ENCODE measurements at regions not wholly inside any gene's neighbourhood (a gene's known extent, or its start where the extent isn't known, plus 50 kb on each side); places are given as distances from the start of the nearest gene placed in this dataset.

- no peak for DNase-seq
- TF ChIP-seq, protein P1, sequence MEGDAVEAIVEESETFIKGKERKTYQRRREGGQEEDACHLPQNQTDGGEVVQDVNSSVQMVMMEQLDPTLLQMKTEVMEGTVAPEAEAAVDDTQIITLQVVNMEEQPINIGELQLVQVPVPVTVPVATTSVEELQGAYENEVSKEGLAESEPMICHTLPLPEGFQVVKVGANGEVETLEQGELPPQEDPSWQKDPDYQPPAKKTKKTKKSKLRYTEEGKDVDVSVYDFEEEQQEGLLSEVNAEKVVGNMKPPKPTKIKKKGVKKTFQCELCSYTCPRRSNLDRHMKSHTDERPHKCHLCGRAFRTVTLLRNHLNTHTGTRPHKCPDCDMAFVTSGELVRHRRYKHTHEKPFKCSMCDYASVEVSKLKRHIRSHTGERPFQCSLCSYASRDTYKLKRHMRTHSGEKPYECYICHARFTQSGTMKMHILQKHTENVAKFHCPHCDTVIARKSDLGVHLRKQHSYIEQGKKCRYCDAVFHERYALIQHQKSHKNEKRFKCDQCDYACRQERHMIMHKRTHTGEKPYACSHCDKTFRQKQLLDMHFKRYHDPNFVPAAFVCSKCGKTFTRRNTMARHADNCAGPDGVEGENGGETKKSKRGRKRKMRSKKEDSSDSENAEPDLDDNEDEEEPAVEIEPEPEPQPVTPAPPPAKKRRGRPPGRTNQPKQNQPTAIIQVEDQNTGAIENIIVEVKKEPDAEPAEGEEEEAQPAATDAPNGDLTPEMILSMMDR (IDR thresholded peaks at IDR 0.05) = no peak
- TF ChIP-seq POLR2A (IDR thresholded peaks at IDR 0.05) = no peak
- H3K4me3 ChIP-seq (replicated peaks in 1 of 3) = no peak overlapping the region
- intact Hi-C loops (cut with DNase I) = no loop called here
- no peaks in the 10 kb centered on the region for H3K27me3 ChIP-seq
- no peaks in the 10 kb centered on the region for H3K9me3 ChIP-seq
- H3K36me3 ChIP-seq = no peaks in the 10 kb centered on the region
- 88 to 90% methylated on average over 3 of the region's 3 CpGs for WGBS, 2 donors
- H3K27ac ChIP-seq = no peak overlapping the region
- no peaks in the 10 kb centered on the region for H3K4me1 ChIP-seq
These were observed 303.2 kb upstream of the LRFN5 start for GRCh38 chr14:41303506-41303905.

GRCh38 chr14:41302776-41303175, 303.9 kb upstream of the LRFN5 start:
- TF ChIP-seq, protein P1 (IDR thresholded peaks at IDR 0.05) = no peak
- no peak for TF ChIP-seq POLR2A (IDR thresholded peaks at IDR 0.05)
- Histone ChIP-seq H3K9me3 (no peaks in the 10 kb centered on the region), H3K4me1 (no peaks in the 10 kb centered on the region), H3K27me3 (no peaks in the 10 kb centered on the region), H3K4me3 (replicated peaks in 1 of 3) (no peak overlapping the region), H3K36me3 (no peaks in the 10 kb centered on the region), H3K27ac (no peak overlapping the region)
- intact Hi-C loops (cut with DNase I) = no loop called here
- DNase-seq = no peak
- 84 to 88% methylated on average over 3 of the region's 3 CpGs for WGBS, 2 donors

- TF ChIP-seq POLR2A (IDR thresholded peaks at IDR 0.05) = no peak
- TF ChIP-seq, protein P1 (IDR thresholded peaks at IDR 0.05) = no peak
- intact Hi-C loops (cut with DNase I) = no loop called here
- DNase-seq = no peak
- WGBS, 2 donors = 82 to 86% methylated on average over 4 of the region's 4 CpGs
- H3K36me3 ChIP-seq = no peaks in the 10 kb centered on the region
- no peak overlapping the region for H3K4me3 ChIP-seq (replicated peaks in 1 of 3)
- H3K9me3 ChIP-seq = no peaks in the 10 kb centered on the region
- no peaks in the 10 kb centered on the region for H3K27me3 ChIP-seq
- no peak overlapping the region for H3K27ac ChIP-seq
- no peaks in the 10 kb centered on the region for H3K4me1 ChIP-seq
These were observed 306.8 kb upstream of the LRFN5 start for GRCh38 chr14:41299924-41300323.

- intact Hi-C loops (cut with DNase I) = no loop called here
- Histone ChIP-seq H3K36me3 (no peaks in the 10 kb centered on the region), H3K4me1 (no peaks in the 10 kb centered on the region), H3K9me3 (no peaks in the 10 kb centered on the region), H3K27me3 (no peaks in the 10 kb centered on the region), H3K27ac (no peak overlapping the region), H3K4me3 (replicated peaks in 1 of 3) (no peak overlapping the region)
- TF ChIP-seq, protein P1 (IDR thresholded peaks at IDR 0.05) = no peak
- TF ChIP-seq POLR2A (IDR thresholded peaks at IDR 0.05) = no peak
- DNase-seq = no peak
- WGBS, 2 donors = 78 to 89% methylated on average over 2 of the region's 2 CpGs
These were observed 308.4 kb upstream of the LRFN5 start for GRCh38 chr14:41298328-41298690.

- Histone ChIP-seq H3K4me1 (no peaks in the 10 kb centered on the region), H3K4me3 (replicated peaks in 1 of 3) (no peak overlapping the region), H3K27me3 (no peaks in the 10 kb centered on the region), H3K9me3 (no peaks in the 10 kb centered on the region), H3K27ac (no peak overlapping the region), H3K36me3 (no peaks in the 10 kb centered on the region)
- intact Hi-C loops (cut with DNase I) = no loop called here
- TF ChIP-seq, protein P1 (IDR thresholded peaks at IDR 0.05) = no peak
- TF ChIP-seq POLR2A (IDR thresholded peaks at IDR 0.05) = no peak
- 59 to 64% methylated on average over 5 of the region's 5 CpGs for WGBS, 2 donors
- no peak for DNase-seq
These were observed 308.9 kb upstream of the LRFN5 start for GRCh38 chr14:41297576-41298327.
